IMR-90 (cell line): ENCODE measurements at regions not wholly inside any gene's neighbourhood (a gene's known extent, or its start where the extent isn't known, plus 50 kb on each side); places are given as distances from the start of the nearest gene placed in this dataset.

Source experiments
- ATAC-seq: fragments of 200-7000 bp; cut with Tn5 transposase; 2 replicates; pipeline ENCODE4 v1.9.1; 2020; ENCODE audit warnings: low read depth, mild to moderate bottlenecking, moderate library complexity
- BruUV-seq: library from RNA; stranded (reverse); fragments of 400-500 nt; replicated peaks from 2 replicates; lab custom pipeline; 2021; lab: Mats Ljungman, UMichigan
- CTCF ChIA-PET: fragments of 300-600 bp; formaldehyde crosslinking; extraction: SDS; loops from one replicate; lab custom pipeline; 2021; ENCODE audit warnings: antibody characterized with exemption; lab: Yijun Ruan, JAX
- POLR2A ChIA-PET: fragments of 300-600 bp; sonication (Branson Sonifier 250); formaldehyde crosslinking; loops from one replicate; lab custom pipeline; 2022; ENCODE audit warnings: antibody characterized with exemption; ENCODE audit not compliant: unreplicated experiment; lab: Charles Lee
- DNase-seq: peaks from one replicate; pipeline ENCODE4 v3.0.0; 2013
- H2AFZ ChIP-seq: replicated peaks from 2 replicates; pipeline ENCODE3; 2013; ENCODE audit warnings: low read length, mild to moderate bottlenecking; ENCODE audit not compliant: poor library complexity
- H2AK5ac ChIP-seq: 2 replicates; pipeline ENCODE4 v1.6.1; 2013; ENCODE audit warnings: low read depth, low read length, inconsistent platforms
- H2AK9ac ChIP-seq: replicated peaks from 2 replicates; pipeline ENCODE3; 2013; ENCODE audit warnings: mild to moderate bottlenecking, low read depth, low read length, moderate library complexity; ENCODE audit not compliant: poor library complexity
- H2BK120ac ChIP-seq: 2 replicates; pipeline ENCODE4 v1.6.1; 2013; ENCODE audit warnings: low read depth, low read length, inconsistent platforms
- H2BK15ac ChIP-seq: 3 replicates; pipeline ENCODE4 v1.6.1; 2013; ENCODE audit warnings: low read depth, low read length, inconsistent platforms
- H2BK20ac ChIP-seq: 2 replicates; pipeline ENCODE4 v1.6.1; 2013; ENCODE audit warnings: low read depth, mild to moderate bottlenecking, inconsistent platforms, low read length, moderate library complexity
- H2BK5ac ChIP-seq: 2 replicates; pipeline ENCODE4 v1.6.1; 2013; ENCODE audit warnings: mild to moderate bottlenecking, low read depth, low read length, inconsistent platforms; ENCODE audit not compliant: poor library complexity, severe bottlenecking
- H3K14ac ChIP-seq: replicated peaks from 2 replicates; pipeline ENCODE4 v1.6.1; 2013; ENCODE audit warnings: low read depth, low read length, inconsistent platforms
- H3K18ac ChIP-seq: 2 replicates; pipeline ENCODE4 v1.6.1; 2013; ENCODE audit warnings: low read depth, low read length, control low read depth
- H3K23ac ChIP-seq: 2 replicates; pipeline ENCODE4 v1.6.1; 2013; ENCODE audit warnings: low read depth, low read length, inconsistent platforms
- H3K27ac ChIP-seq: 2 replicates; pipeline ENCODE4 v1.5.1; 2013; ENCODE audit warnings: mild to moderate bottlenecking, control low read depth, low read length; ENCODE audit not compliant: insufficient read depth
- H3K27me3 ChIP-seq: 2 replicates; pipeline ENCODE4 v1.6.1; 2013; ENCODE audit warnings: low read length; ENCODE audit not compliant: control insufficient read depth, insufficient read depth
- H3K36me3 ChIP-seq: 2 replicates; pipeline ENCODE4 v1.6.1; 2013; ENCODE audit warnings: low read length, mixed read lengths; ENCODE audit not compliant: control insufficient read depth, insufficient read depth
- H3K4ac ChIP-seq: 2 replicates; pipeline ENCODE4 v1.6.1; 2013; ENCODE audit warnings: low read depth, low read length, inconsistent platforms
- H3K4me1 ChIP-seq: 2 replicates; pipeline ENCODE4 v1.6.1; 2013; ENCODE audit warnings: low read length, mixed read lengths; ENCODE audit not compliant: control insufficient read depth, insufficient read depth
- H3K4me2 ChIP-seq: 2 replicates; pipeline ENCODE4 v1.6.1; 2013; ENCODE audit warnings: low read depth, mild to moderate bottlenecking, control low read depth, low read length, moderate library complexity
- H3K4me3 ChIP-seq: 2 replicates; pipeline ENCODE4 v1.5.1; 2013; ENCODE audit warnings: low read depth, mild to moderate bottlenecking, control low read depth, low read length, moderate library complexity; ENCODE audit not compliant: insufficient read depth
- H3K56ac ChIP-seq: 2 replicates; pipeline ENCODE4 v1.6.1; 2013; ENCODE audit warnings: low read length, inconsistent platforms; ENCODE audit not compliant: insufficient read depth; ENCODE audit errors: extremely low read depth
- H3K79me1 ChIP-seq, 2 experiments: 2 replicates each; pipeline ENCODE4 v1.6.1; 2013; ENCODE audit warnings: low read length in 2 of 2, inconsistent platforms in 1 of 2, low read depth in 1 of 2
- H3K9ac ChIP-seq: 2 replicates; pipeline ENCODE4 v1.6.1; 2013; ENCODE audit warnings: low read depth, low read length, control low read depth
- H3K9me1 ChIP-seq: 2 replicates; pipeline ENCODE4 v1.6.1; 2013; ENCODE audit warnings: low read length, inconsistent platforms; ENCODE audit not compliant: insufficient read depth
- H3K9me3 ChIP-seq: 2 replicates; pipeline ENCODE4 v1.6.1; 2013; ENCODE audit warnings: low read length; ENCODE audit not compliant: control insufficient read depth, insufficient read depth
- H4K20me1 ChIP-seq: 2 replicates; pipeline ENCODE4 v1.6.1; 2013; ENCODE audit warnings: low read length, inconsistent platforms; ENCODE audit not compliant: insufficient read depth
- H4K5ac ChIP-seq: 2 replicates; pipeline ENCODE4 v1.6.1; 2013; ENCODE audit warnings: mild to moderate bottlenecking, low read depth, low read length, control low read depth
- H4K8ac ChIP-seq, 2 experiments: 2 replicates each; pipeline ENCODE4 v1.6.1; 2013; ENCODE audit warnings: low read depth in 2 of 2, low read length in 2 of 2, control low read depth in 1 of 2, inconsistent platforms in 1 of 2
- H4K91ac ChIP-seq: 2 replicates; pipeline ENCODE4 v1.6.1; 2013; ENCODE audit warnings: low read depth, low read length, inconsistent platforms; ENCODE audit not compliant: insufficient read depth
- BHLHE40 ChIP-seq: fragments of 150-350 bp; IDR thresholded peaks from 2 replicates; pipeline ENCODE4 v1.6.1; 2016; ENCODE audit warnings: mild to moderate bottlenecking, low read depth, low read length
- CEBPB ChIP-seq: IDR thresholded peaks from 2 replicates; pipeline ENCODE4 v1.6.1; 2012; ENCODE audit warnings: low read depth, low read length, improper control_type of control experiment
- CTCF ChIP-seq: conservative IDR thresholded peaks from 2 replicates; pipeline ENCODE4 v1.5.1; 2012; ENCODE audit warnings: mild to moderate bottlenecking, low read depth, low read length, improper control_type of control experiment
- ELK1 ChIP-seq: fragments of 150-350 bp; IDR thresholded peaks from 2 replicates; pipeline ENCODE4 v1.6.1; 2016; ENCODE audit warnings: low read depth, mild to moderate bottlenecking, low read length, moderate library complexity, borderline replicate concordance
- MAFK ChIP-seq: IDR thresholded peaks from 2 replicates; pipeline ENCODE4 v1.6.1; 2012; ENCODE audit warnings: low read depth, low read length, improper control_type of control experiment
- MXI1 ChIP-seq: IDR thresholded peaks from 2 replicates; pipeline ENCODE4 v1.6.1; 2012; ENCODE audit warnings: low read depth, mild to moderate bottlenecking, low read length, moderate library complexity, borderline replicate concordance
- POLR2A ChIP-seq: IDR thresholded peaks from 2 replicates; pipeline ENCODE4 v1.6.1; 2012; ENCODE audit warnings: mild to moderate bottlenecking, low read depth, low read length
- RAD21 ChIP-seq: IDR thresholded peaks from 2 replicates; pipeline ENCODE4 v1.6.1; 2012; ENCODE audit warnings: low read length, improper control_type of control experiment
- RFX5 ChIP-seq: IDR thresholded peaks from 2 replicates; pipeline ENCODE4 v1.8.0; 2012; ENCODE audit warnings: low read depth, mild to moderate bottlenecking, low read length, moderate library complexity
- SMC3 ChIP-seq: fragments of 150-350 bp; IDR thresholded peaks from 2 replicates; pipeline ENCODE4 v1.6.1; 2016; ENCODE audit warnings: low read depth, mild to moderate bottlenecking, antibody characterized with exemption, low read length, moderate library complexity
- USF2 ChIP-seq: fragments of 150-350 bp; IDR thresholded peaks from 2 replicates; pipeline ENCODE4 v1.6.1; 2017; ENCODE audit warnings: mild to moderate bottlenecking, antibody characterized with exemption, low read length, low read depth
- whole genome bisulfite sequencing, 2 experiments: methylation state at CpG; one replicate each; pipeline versions ENCODE4 v1.1.5 to v1.1.7; 2013; ENCODE audit warnings: missing lambda C conversion rate in 2 of 2; ENCODE audit not compliant: insufficient read length in 1 of 2; ENCODE audit errors: extremely low coverage in 2 of 2; 5-methylcytosine and 5-hydroxymethylcytosine counted together
- dilution Hi-C: fragments of 300-500 bp; cut with HindIII; formaldehyde crosslinking; loops from one replicate; pipeline ENCODE4 v1.14.3; 2018; ENCODE audit warnings: low sequenced_read_pairs; ENCODE audit not compliant: unreplicated experiment
- in situ Hi-C: fragments of 300-500 bp; cut with MboI; formaldehyde crosslinking; loops from 3 replicates; pipeline ENCODE4 v1.14.3; 2019; ENCODE audit warnings: low sequenced_read_pairs, inconsistent platforms, mixed read lengths
- intact Hi-C: fragments of 100-400 bp; cut with micrococcal nuclease; formaldehyde crosslinking; loops from 2 replicates; pipeline ENCODE4 v1.10.0; 2022

- Histone ChIP-seq H4K8ac (no peak overlapping the region), H3K9ac (no peak overlapping the region), H3K36me3 (no peaks in the 10 kb centered on the region), H3K27ac (no peak overlapping the region), H3K9me3 (no peaks in the 10 kb centered on the region), H2BK120ac (no peak overlapping the region), H2AK5ac (no peak overlapping the region), H2BK15ac (no peak overlapping the region), H4K5ac (no peak overlapping the region), H3K56ac (no peak overlapping the region), H2BK5ac (no peak overlapping the region), H2AK9ac (no peak overlapping the region), H3K79me1 (no peaks in the 10 kb centered on the region), H3K27me3 (peaks cover 28% of the 10 kb centered on the region), H3K4me1 (no peaks in the 10 kb centered on the region), H3K18ac (no peak overlapping the region), H4K91ac (no peak overlapping the region), H2BK20ac (no peak overlapping the region), H3K14ac (no peak overlapping the region), H3K9me1 (no peaks in the 10 kb centered on the region), H2AFZ (no peak overlapping the region), H3K4me2 (no peak overlapping the region), H3K4me3 (no peak overlapping the region), H4K20me1 (no peaks in the 10 kb centered on the region), H3K23ac (no peak overlapping the region), H3K4ac (no peak overlapping the region)
- ChIA-PET CTCF (no interaction called here), POLR2A (no interaction called here)
- TF ChIP-seq USF2 (no peak), RAD21 (no peak), ELK1 (no peak), CTCF (no peak), MXI1 (no peak), POLR2A (no peak), CEBPB (no peak), SMC3 (no peak), MAFK (no peak), RFX5 (no peak), BHLHE40 (no peak)
- intact Hi-C loops (no loop called here), dilution Hi-C loops (no loop called here), in situ Hi-C loops (no loop called here)
- ATAC-seq (no peak), DNase-seq (no peak)
- BruUV-seq: no TSS peak
- no CpG with 5 or more reads among the region's 5 CpGs for WGBS, 2 experiments
These were observed 73.4 kb downstream of the CHRD start for GRCh38 chr3:184453296-184453695.
